PC-3 (cell line): ENCODE measurements at regions not wholly inside any gene's neighbourhood (a gene's known extent, or its start where the extent isn't known, plus 50 kb on each side); places are given as distances from the start of the nearest gene placed in this dataset.

ENCODE experiments used
- EZH2 ChIP-seq: fragments of 300-600 bp; sonication (generic); IDR thresholded peaks from one replicate; pipeline ENCODE4 v1.6.1; 2017; ENCODE audit warnings: antibody characterized with exemption, mild to moderate bottlenecking, low read length; ENCODE audit not compliant: unreplicated experiment
- TF ChIP-seq, protein P1 (sequence below): fragments of 300-600 bp; sonication (generic); conservative IDR thresholded peaks from 2 replicates; pipeline ENCODE4 v1.5.1; 2017; ENCODE audit warnings: antibody characterized with exemption, low read depth, mild to moderate bottlenecking, low read length

DNA sequence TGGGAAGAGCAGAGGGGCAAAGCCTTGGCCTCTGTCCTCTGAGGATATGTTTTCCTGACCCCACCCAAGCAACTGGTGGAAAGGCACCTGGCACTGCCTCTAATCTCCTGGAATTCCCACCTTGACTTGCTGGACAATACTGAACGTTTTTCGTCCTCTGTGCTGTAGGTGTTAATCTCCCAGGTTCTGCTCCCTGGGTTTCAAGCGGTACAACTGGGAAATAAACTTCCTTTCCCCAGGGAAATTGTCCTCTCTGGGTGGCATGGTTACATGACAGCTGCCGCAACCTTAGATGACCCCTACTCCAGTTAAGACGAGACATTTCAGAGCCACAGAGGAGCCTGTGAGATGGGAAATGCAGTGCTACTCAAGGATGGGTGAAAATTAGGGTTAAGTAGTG, 57.3 kb upstream of the BCAR3 start:
- TF ChIP-seq, protein P1, sequence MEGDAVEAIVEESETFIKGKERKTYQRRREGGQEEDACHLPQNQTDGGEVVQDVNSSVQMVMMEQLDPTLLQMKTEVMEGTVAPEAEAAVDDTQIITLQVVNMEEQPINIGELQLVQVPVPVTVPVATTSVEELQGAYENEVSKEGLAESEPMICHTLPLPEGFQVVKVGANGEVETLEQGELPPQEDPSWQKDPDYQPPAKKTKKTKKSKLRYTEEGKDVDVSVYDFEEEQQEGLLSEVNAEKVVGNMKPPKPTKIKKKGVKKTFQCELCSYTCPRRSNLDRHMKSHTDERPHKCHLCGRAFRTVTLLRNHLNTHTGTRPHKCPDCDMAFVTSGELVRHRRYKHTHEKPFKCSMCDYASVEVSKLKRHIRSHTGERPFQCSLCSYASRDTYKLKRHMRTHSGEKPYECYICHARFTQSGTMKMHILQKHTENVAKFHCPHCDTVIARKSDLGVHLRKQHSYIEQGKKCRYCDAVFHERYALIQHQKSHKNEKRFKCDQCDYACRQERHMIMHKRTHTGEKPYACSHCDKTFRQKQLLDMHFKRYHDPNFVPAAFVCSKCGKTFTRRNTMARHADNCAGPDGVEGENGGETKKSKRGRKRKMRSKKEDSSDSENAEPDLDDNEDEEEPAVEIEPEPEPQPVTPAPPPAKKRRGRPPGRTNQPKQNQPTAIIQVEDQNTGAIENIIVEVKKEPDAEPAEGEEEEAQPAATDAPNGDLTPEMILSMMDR, result no peak
- TF ChIP-seq EZH2, result no peak
